ENCODE measurements at regions not wholly inside any gene's neighbourhood (a gene's known extent, or its start where the extent isn't known, plus 50 kb on each side); places are given as distances from the start of the nearest gene placed in this dataset.
"Not testable (repeated sequence)": the region's sequence is repeated elsewhere in the genome, so short reads cannot be mapped to it uniquely, and the experiment has no call there.

- no peak overlapping the region for H3K4me3 Mint-ChIP-seq
Observed at GRCh38 chr5:117733051-117733450, 1158.4 kb upstream of the SEMA6A start.

GRCh38 chr5:117732264-117732663 is 1157.6 kb upstream of the SEMA6A start:
- no peak overlapping the region for H3K27ac Mint-ChIP-seq
- intact Hi-C loops (cut with micrococcal nuclease), result no loop called here
- no peaks in the 10 kb centered on the region for H3K27me3 Mint-ChIP-seq
- H3K36me3 Mint-ChIP-seq (ENCODE audit: low read depth), result no peaks in the 10 kb centered on the region
- H3K9me3 Mint-ChIP-seq, result no peaks in the 10 kb centered on the region
- no peak overlapping the region for H3K4me3 Mint-ChIP-seq
- no peak for DNase-seq
- H3K4me1 Mint-ChIP-seq, result no peaks in the 10 kb centered on the region

More at GRCh38 chr5:117733051-117733450, 1158.4 kb upstream of the SEMA6A start:
- DNase-seq, result no peak
- H3K9me3 Mint-ChIP-seq, result no peaks in the 10 kb centered on the region
- no peak overlapping the region for H3K27ac Mint-ChIP-seq
- H3K4me1 Mint-ChIP-seq, result no peaks in the 10 kb centered on the region
- H3K27me3 Mint-ChIP-seq, result no peaks in the 10 kb centered on the region
- intact Hi-C loops (cut with micrococcal nuclease), result no loop called here
- H3K36me3 Mint-ChIP-seq (ENCODE audit: low read depth), result no peaks in the 10 kb centered on the region

- DNase-seq, result no peak
- no peaks in the 10 kb centered on the region for H3K27me3 Mint-ChIP-seq
- H3K4me1 Mint-ChIP-seq, result no peaks in the 10 kb centered on the region
- no peaks in the 10 kb centered on the region for H3K36me3 Mint-ChIP-seq (ENCODE audit: low read depth)
- H3K27ac Mint-ChIP-seq, result no peak overlapping the region
- H3K4me3 Mint-ChIP-seq, result no peak overlapping the region
- no peaks in the 10 kb centered on the region for H3K9me3 Mint-ChIP-seq
- intact Hi-C loops (cut with micrococcal nuclease), result no loop called here
Observed at GRCh38 chr5:117731446-117731845, 1156.8 kb upstream of the SEMA6A start.

GRCh38 chr5:117720784-117721183 is 1146.2 kb upstream of the SEMA6A start:
- intact Hi-C loops (cut with micrococcal nuclease); H3K9me3 Mint-ChIP-seq; H3K36me3 Mint-ChIP-seq (ENCODE audit: low read depth): not testable (repeated sequence)

GRCh38 chr5:117719413-117719812 is 1144.8 kb upstream of the SEMA6A start:
- peaks cover 4% of the 10 kb centered on the region for H3K9me3 Mint-ChIP-seq
- no peak overlapping the region for H3K4me3 Mint-ChIP-seq
- intact Hi-C loops (cut with micrococcal nuclease), result no loop called here
- no peak for DNase-seq
- no peaks in the 10 kb centered on the region for H3K4me1 Mint-ChIP-seq
- no peaks in the 10 kb centered on the region for H3K27me3 Mint-ChIP-seq
- H3K27ac Mint-ChIP-seq, result no peak overlapping the region
- no peaks in the 10 kb centered on the region for H3K36me3 Mint-ChIP-seq (ENCODE audit: low read depth)

More at GRCh38 chr5:117720784-117721183, 1146.2 kb upstream of the SEMA6A start:
- H3K27me3 Mint-ChIP-seq, H3K4me3 Mint-ChIP-seq, H3K27ac Mint-ChIP-seq, DNase-seq, H3K4me1 Mint-ChIP-seq: not testable (repeated sequence)

- no peaks in the 10 kb centered on the region for H3K27me3 Mint-ChIP-seq
- H3K4me3 Mint-ChIP-seq, result no peak overlapping the region
- DNase-seq, result no peak
- no peaks in the 10 kb centered on the region for H3K36me3 Mint-ChIP-seq (ENCODE audit: low read depth)
- intact Hi-C loops (cut with micrococcal nuclease), result no loop called here
- no peaks in the 10 kb centered on the region for H3K4me1 Mint-ChIP-seq
- peaks cover 17% of the 10 kb centered on the region for H3K9me3 Mint-ChIP-seq
- no peak overlapping the region for H3K27ac Mint-ChIP-seq
Observed at GRCh38 chr5:117713585-117714198, 1139.1 kb upstream of the SEMA6A start.

GRCh38 chr5:117701062-117701461 is 1126.4 kb upstream of the SEMA6A start:
- Mint-ChIP-seq H3K36me3 (ENCODE audit: low read depth) (no peaks in the 10 kb centered on the region), H3K27me3 (no peaks in the 10 kb centered on the region), H3K4me1 (no peaks in the 10 kb centered on the region), H3K9me3 (no peaks in the 10 kb centered on the region), H3K4me3 (no peak overlapping the region), H3K27ac (no peak overlapping the region)
- no peak for DNase-seq
- intact Hi-C loops (cut with micrococcal nuclease), result no loop called here

- Mint-ChIP-seq H3K27me3 (no peaks in the 10 kb centered on the region), H3K27ac (no peak overlapping the region), H3K36me3 (ENCODE audit: low read depth) (no peaks in the 10 kb centered on the region), H3K9me3 (no peaks in the 10 kb centered on the region), H3K4me3 (no peak overlapping the region), H3K4me1 (no peaks in the 10 kb centered on the region)
- intact Hi-C loops (cut with micrococcal nuclease), result no loop called here
- no peak for DNase-seq
Observed at GRCh38 chr5:117692606-117693005, 1118.0 kb upstream of the SEMA6A start.

- Mint-ChIP-seq H3K27me3 (no peaks in the 10 kb centered on the region), H3K4me1 (no peaks in the 10 kb centered on the region), H3K27ac (no peak overlapping the region), H3K9me3 (no peaks in the 10 kb centered on the region), H3K4me3 (no peak overlapping the region), H3K36me3 (ENCODE audit: low read depth) (no peaks in the 10 kb centered on the region)
- intact Hi-C loops (cut with micrococcal nuclease), result no loop called here
- no peak for DNase-seq
Observed at GRCh38 chr5:117691081-117691870, 1116.7 kb upstream of the SEMA6A start.

- Mint-ChIP-seq H3K4me1 (no peaks in the 10 kb centered on the region), H3K27me3 (no peaks in the 10 kb centered on the region), H3K36me3 (ENCODE audit: low read depth) (no peaks in the 10 kb centered on the region), H3K27ac (no peak overlapping the region), H3K4me3 (no peak overlapping the region), H3K9me3 (no peaks in the 10 kb centered on the region)
- DNase-seq, result no peak
- intact Hi-C loops (cut with micrococcal nuclease), result no loop called here
Observed at GRCh38 chr5:117690612-117691011, 1116.0 kb upstream of the SEMA6A start.

- H3K27me3 Mint-ChIP-seq, result no peaks in the 10 kb centered on the region
- H3K4me1 Mint-ChIP-seq, result no peaks in the 10 kb centered on the region
- no peaks in the 10 kb centered on the region for H3K9me3 Mint-ChIP-seq
- DNase-seq, result no peak
- no peak overlapping the region for H3K27ac Mint-ChIP-seq
- H3K4me3 Mint-ChIP-seq, result no peak overlapping the region
- H3K36me3 Mint-ChIP-seq (ENCODE audit: low read depth), result no peaks in the 10 kb centered on the region
- intact Hi-C loops (cut with micrococcal nuclease), result no loop called here
Observed at GRCh38 chr5:117686926-117687325, 1112.3 kb upstream of the SEMA6A start.

- Mint-ChIP-seq H3K9me3 (no peaks in the 10 kb centered on the region), H3K4me1 (no peaks in the 10 kb centered on the region), H3K4me3 (no peak overlapping the region), H3K27ac (no peak overlapping the region), H3K36me3 (ENCODE audit: low read depth) (no peaks in the 10 kb centered on the region), H3K27me3 (no peaks in the 10 kb centered on the region)
- intact Hi-C loops (cut with micrococcal nuclease), result no loop called here
- DNase-seq, result no peak
Observed at GRCh38 chr5:117682416-117682815, 1107.8 kb upstream of the SEMA6A start.

- intact Hi-C loops (cut with micrococcal nuclease), result no loop called here
- no peak overlapping the region for H3K4me3 Mint-ChIP-seq
- H3K27me3 Mint-ChIP-seq, result no peaks in the 10 kb centered on the region
- no peak for DNase-seq
- no peaks in the 10 kb centered on the region for H3K9me3 Mint-ChIP-seq
- H3K36me3 Mint-ChIP-seq (ENCODE audit: low read depth), result no peaks in the 10 kb centered on the region
- no peaks in the 10 kb centered on the region for H3K4me1 Mint-ChIP-seq
- no peak overlapping the region for H3K27ac Mint-ChIP-seq
Observed at GRCh38 chr5:117681431-117682254, 1107.0 kb upstream of the SEMA6A start.

- H3K36me3 Mint-ChIP-seq (ENCODE audit: low read depth), result no peaks in the 10 kb centered on the region
- intact Hi-C loops (cut with micrococcal nuclease), result no loop called here
- no peaks in the 10 kb centered on the region for H3K27me3 Mint-ChIP-seq
- no peak for DNase-seq
- no peaks in the 10 kb centered on the region for H3K4me1 Mint-ChIP-seq
- H3K4me3 Mint-ChIP-seq, result no peak overlapping the region
- H3K27ac Mint-ChIP-seq, result no peak overlapping the region
- H3K9me3 Mint-ChIP-seq, result no peaks in the 10 kb centered on the region
Observed at GRCh38 chr5:117680426-117680825, 1105.8 kb upstream of the SEMA6A start.

Data from activated CD4-positive, alpha-beta T cell treated with anti-CD3 and anti-CD28 coated beads, Interleukin-2, amount 10 ng/mL, durations not matched to agents 24 days and 14 days (primary cell).